ENCODE measurements at regions not wholly inside any gene's neighbourhood (a gene's known extent, or its start where the extent isn't known, plus 50 kb on each side); places are given as distances from the start of the nearest gene placed in this dataset.
"Not testable (repeated sequence)": the region's sequence is repeated elsewhere in the genome, so short reads cannot be mapped to it uniquely, and the experiment has no call there.

DNA sequence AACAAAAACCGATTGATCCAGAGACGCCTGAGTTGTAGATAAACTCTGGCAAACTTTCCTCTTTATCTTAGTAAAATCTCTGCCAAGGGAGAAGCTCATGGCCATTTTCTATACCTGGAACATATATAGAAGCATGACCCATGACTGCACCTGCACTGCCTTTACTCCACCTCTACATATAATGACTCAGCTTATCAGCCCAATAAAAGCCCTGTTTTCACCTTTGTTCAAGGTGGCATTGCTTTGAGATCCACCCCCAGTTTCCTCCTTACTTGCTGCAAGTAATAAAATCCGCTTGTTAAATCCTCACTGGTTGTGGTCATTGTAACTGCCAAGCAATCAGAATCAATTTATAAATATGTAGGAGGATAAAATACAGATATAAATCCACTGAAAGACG lies 1280.4 kb downstream of the NSUN3 start:
- no peak overlapping the region for H3K4me3 ChIP-seq (replicated peaks in 1 of 2; ENCODE audit: low read depth in 1 of 2, low read length in 2 of 2)
- ChIA-PET POLR2A (no interaction called here), CTCF (no interaction called here), RAD21 (ENCODE audit: low non-redundant PET in 1 of 2, low total read pairs in 2 of 2, uncharacterized antibody in 2 of 2, unreplicated experiment in 2 of 2) (no interaction called here)
- no peak for DNase-seq (ENCODE audit: low read depth, low spot score)
- H3K9me3 ChIP-seq (ENCODE audit: control insufficient read depth in 1 of 2, insufficient read depth in 1 of 2, low read depth in 1 of 2, low read length in 2 of 2), result peaks cover 9 to 15% of the 10 kb centered on the region in 2 experiments; a peak in 3 of 4 replicates
- H3K4me2 ChIP-seq (ENCODE audit: low read length), result no peak overlapping the region
- H3K9ac ChIP-seq (ENCODE audit: low read length), result no peak overlapping the region
- no peaks in the 10 kb centered on the region for H4K20me1 ChIP-seq (ENCODE audit: insufficient read depth)
- no peaks in the 10 kb centered on the region for H3K9me2 ChIP-seq (ENCODE audit: insufficient read depth)
- no peaks in the 10 kb centered on the region for H3K79me2 ChIP-seq (ENCODE audit: insufficient read depth, low read length)
- H3K36me3 ChIP-seq (ENCODE audit: control insufficient read depth in 1 of 2, insufficient read depth in 2 of 2, low read length in 2 of 2), result no peaks in the 10 kb centered on the region
- no peaks in the 10 kb centered on the region for H3K4me1 ChIP-seq (ENCODE audit: control insufficient read depth in 1 of 2, insufficient read depth in 2 of 2, low read length in 2 of 2)
- BruUV-seq (replicated peaks), result no TSS peak
- intact Hi-C loops (cut with micrococcal nuclease), result no loop called here
- no peaks in the 10 kb centered on the region for H3K27me3 ChIP-seq (ENCODE audit: insufficient read depth, low read length)
- ATAC-seq, result no peak
- TF ChIP-seq ZFX (IDR thresholded peaks at IDR 0.05), result no peak
- TF ChIP-seq, protein P1, sequence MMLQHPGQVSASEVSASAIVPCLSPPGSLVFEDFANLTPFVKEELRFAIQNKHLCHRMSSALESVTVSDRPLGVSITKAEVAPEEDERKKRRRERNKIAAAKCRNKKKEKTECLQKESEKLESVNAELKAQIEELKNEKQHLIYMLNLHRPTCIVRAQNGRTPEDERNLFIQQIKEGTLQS (IDR thresholded peaks at IDR 0.05), result no peak
- H2AFZ ChIP-seq (ENCODE audit: low read depth, low read length, poor library complexity, severe bottlenecking), result no peak overlapping the region
- no peak overlapping the region for H3K27ac ChIP-seq (ENCODE audit: low read depth, low read length)

DNA sequence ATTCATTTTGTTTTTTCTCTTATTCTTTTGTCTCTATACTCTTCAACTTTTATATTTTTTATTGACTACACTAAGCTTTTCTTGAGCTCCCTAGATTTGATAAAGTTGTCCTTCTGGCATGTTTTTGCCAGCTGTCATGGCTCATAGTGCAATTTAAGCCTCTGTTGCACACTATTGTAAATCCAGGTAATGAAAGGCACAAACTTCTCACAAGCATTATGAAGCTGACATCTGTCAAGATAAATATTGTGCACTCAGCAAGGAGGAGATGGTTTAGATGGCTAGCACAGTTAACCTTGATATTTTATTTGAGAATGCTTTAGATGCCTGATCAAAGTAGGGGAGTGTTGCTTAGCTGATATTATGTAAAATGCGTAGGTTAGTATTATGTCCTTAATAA lies 1280.9 kb downstream of the NSUN3 start:
- Histone ChIP-seq H3K27ac (ENCODE audit: low read depth, low read length) (no peak overlapping the region), H3K9ac (ENCODE audit: low read length) (no peak overlapping the region), H2AFZ (ENCODE audit: low read depth, low read length, poor library complexity, severe bottlenecking) (no peak overlapping the region), H3K4me3 (replicated peaks in 1 of 2; ENCODE audit: low read depth in 1 of 2, low read length in 2 of 2) (no peak overlapping the region), H3K36me3 (ENCODE audit: control insufficient read depth in 1 of 2, insufficient read depth in 2 of 2, low read length in 2 of 2) (no peaks in the 10 kb centered on the region), H3K4me2 (ENCODE audit: low read length) (no peak overlapping the region), H3K27me3 (ENCODE audit: insufficient read depth, low read length) (no peaks in the 10 kb centered on the region), H3K9me3 (ENCODE audit: control insufficient read depth in 1 of 2, insufficient read depth in 1 of 2, low read depth in 1 of 2, low read length in 2 of 2) (peaks cover 9 to 15% of the 10 kb centered on the region in 2 experiments; a peak in 3 of 4 replicates), H3K9me2 (ENCODE audit: insufficient read depth) (no peaks in the 10 kb centered on the region), H3K79me2 (ENCODE audit: insufficient read depth, low read length) (no peaks in the 10 kb centered on the region), H3K4me1 (ENCODE audit: control insufficient read depth in 1 of 2, insufficient read depth in 2 of 2, low read length in 2 of 2) (no peaks in the 10 kb centered on the region), H4K20me1 (ENCODE audit: insufficient read depth) (no peaks in the 10 kb centered on the region)
- intact Hi-C loops (cut with micrococcal nuclease), result no loop called here
- no TSS peak for BruUV-seq (replicated peaks)
- DNase-seq (ENCODE audit: low read depth, low spot score) (no peak), ATAC-seq (no peak)
- ChIA-PET RAD21 (ENCODE audit: low non-redundant PET in 1 of 2, low total read pairs in 2 of 2, uncharacterized antibody in 2 of 2, unreplicated experiment in 2 of 2) (no interaction called here), CTCF (no interaction called here), POLR2A (no interaction called here)
- TF ChIP-seq SIN3A (IDR thresholded peaks at IDR 0.05; ENCODE audit: low read depth), result no peak
- no peak for TF ChIP-seq SP1 (IDR thresholded peaks at IDR 0.05; ENCODE audit: low read depth)
- TF ChIP-seq ZFX (IDR thresholded peaks at IDR 0.05), result no peak
- no peak for TF ChIP-seq RAD21 (IDR thresholded peaks at IDR 0.05; ENCODE audit: low read depth)
- TF ChIP-seq EZH2phosphoT487 (IDR thresholded peaks at IDR 0.05; ENCODE audit: borderline replicate concordance), result no peak

DNA sequence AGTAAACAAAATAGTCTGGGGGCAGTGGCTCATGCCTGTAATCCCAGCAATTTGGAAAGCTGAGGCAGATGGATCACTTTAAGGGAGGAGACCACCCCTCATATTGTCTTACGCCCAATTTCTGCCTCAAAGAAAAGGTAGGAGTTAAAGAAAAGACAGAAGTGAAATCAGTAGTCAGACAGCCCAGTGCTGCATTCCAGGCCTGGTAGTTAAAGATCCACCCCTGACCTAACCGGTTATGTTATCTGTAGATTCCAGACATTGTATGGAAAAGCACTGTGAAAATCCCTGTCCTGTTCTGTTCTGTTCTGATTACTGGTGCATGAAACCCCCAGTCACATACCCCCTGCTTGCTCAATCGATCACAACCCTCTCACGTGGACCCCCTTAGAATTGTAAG lies 1285.1 kb downstream of the NSUN3 start:
- intact Hi-C loops (cut with micrococcal nuclease); H3K79me2 ChIP-seq (ENCODE audit: insufficient read depth, low read length); DNase-seq (ENCODE audit: low read depth, low spot score); H2AFZ ChIP-seq (ENCODE audit: low read depth, low read length, poor library complexity, severe bottlenecking); H3K27ac ChIP-seq (ENCODE audit: low read depth, low read length); H3K36me3 ChIP-seq (ENCODE audit: control insufficient read depth in 1 of 2, insufficient read depth in 2 of 2, low read length in 2 of 2); ATAC-seq; RAD21 ChIA-PET (ENCODE audit: low non-redundant PET in 1 of 2, low total read pairs in 2 of 2, uncharacterized antibody in 2 of 2, unreplicated experiment in 2 of 2); H3K4me2 ChIP-seq (ENCODE audit: low read length); CTCF ChIA-PET; BruUV-seq (replicated peaks); H3K9ac ChIP-seq (ENCODE audit: low read length); H3K4me1 ChIP-seq (ENCODE audit: control insufficient read depth in 1 of 2, insufficient read depth in 2 of 2, low read length in 2 of 2); H4K20me1 ChIP-seq (ENCODE audit: insufficient read depth); H3K9me2 ChIP-seq (ENCODE audit: insufficient read depth); H3K4me3 ChIP-seq (replicated peaks in 1 of 2; ENCODE audit: low read depth in 1 of 2, low read length in 2 of 2); POLR2A ChIA-PET; H3K27me3 ChIP-seq (ENCODE audit: insufficient read depth, low read length): not testable (repeated sequence)
- H3K9me3 ChIP-seq (ENCODE audit: control insufficient read depth in 1 of 2, insufficient read depth in 1 of 2, low read depth in 1 of 2, low read length in 2 of 2), result peaks cover 5 to 29% of the 10 kb centered on the region in 2 experiments; a peak in 3 of 4 replicates
